Glomerular visceral epithelial cell (primary cell): ENCODE measurements at regions not wholly inside any gene's neighbourhood (a gene's known extent, or its start where the extent isn't known, plus 50 kb on each side); places are given as distances from the start of the nearest gene placed in this dataset.
"Not testable (repeated sequence)": the region's sequence is repeated elsewhere in the genome, so short reads cannot be mapped to it uniquely, and the experiment has no call there.

Experiments used
- DNase-seq: peaks from one replicate; pipeline ENCODE4 v3.0.0-alpha.2; 2016; ENCODE audit errors: extremely low spot score

DNA sequence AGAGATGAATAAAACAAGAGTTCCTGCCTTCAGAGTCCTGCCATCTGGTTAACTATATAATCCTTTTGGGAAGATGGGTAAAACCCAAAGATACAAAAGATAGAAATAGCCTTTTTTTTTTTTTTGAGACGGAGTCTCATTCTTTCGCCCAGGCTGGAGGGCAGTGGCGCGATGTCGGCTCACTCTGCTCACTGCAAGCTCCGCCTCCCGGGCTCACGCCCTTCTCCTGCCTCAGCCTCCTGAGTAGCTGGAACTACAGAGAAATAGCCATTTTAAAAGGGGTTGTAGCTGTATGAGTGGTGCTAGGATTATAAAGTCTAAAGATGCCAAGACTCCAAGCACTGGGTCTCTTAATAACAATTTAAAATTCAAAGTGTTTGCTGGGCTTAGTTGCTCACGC lies 97.2 kb downstream of the KDR start:
- DNase-seq = no peak

DNA sequence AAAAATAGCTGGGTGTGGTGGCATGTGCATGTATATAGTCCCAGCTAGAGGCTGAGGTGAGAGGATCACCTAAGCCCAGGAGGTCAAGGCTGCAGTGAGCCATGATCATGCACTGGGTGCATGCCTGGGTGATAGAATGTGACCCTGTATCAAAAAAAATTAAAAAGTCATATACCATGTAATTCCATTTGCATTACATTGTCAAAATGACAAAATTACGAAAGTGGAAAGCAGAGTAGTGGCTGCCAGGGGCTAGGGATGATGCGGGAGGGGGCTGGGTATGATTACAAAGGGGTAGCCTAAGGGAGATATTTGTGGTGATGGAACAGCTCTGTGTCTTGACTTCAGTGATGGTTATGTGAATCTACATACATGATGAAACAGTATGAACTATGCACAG lies 97.8 kb downstream of the KDR start:
- no peak for DNase-seq

GRCh38 chr4:55025456-55025855 lies 99.9 kb downstream of the KDR start:
- not testable (repeated sequence) for DNase-seq

- no peak for DNase-seq
Measured at GRCh38 chr4:55023030-55023429, 102.4 kb downstream of the KDR start.

DNA sequence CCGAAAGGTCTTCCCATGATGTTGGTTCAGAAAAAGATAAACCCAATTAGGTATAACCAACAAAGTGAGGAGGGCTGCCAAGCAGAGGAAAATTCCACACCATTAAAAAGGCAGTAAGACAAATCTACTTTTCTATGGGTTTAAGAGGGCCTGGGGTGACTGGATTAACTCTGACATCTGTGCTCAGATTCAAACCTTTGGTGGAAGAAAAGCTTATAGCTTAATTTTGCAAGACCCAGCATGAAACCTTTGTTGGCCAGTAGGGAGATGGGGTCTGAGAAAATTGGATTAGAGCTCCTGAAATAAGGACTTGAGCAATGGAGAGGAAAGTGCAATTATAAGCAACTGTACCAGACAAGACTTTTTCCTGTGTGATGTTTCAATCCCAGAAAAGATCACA lies 104.2 kb downstream of the KDR start:
- no peak for DNase-seq

GRCh38 chr4:55020131-55020530 lies 105.3 kb downstream of the KDR start:
- DNase-seq = no peak

GRCh38 chr4:55018978-55019377 lies 106.4 kb downstream of the KDR start:
- DNase-seq = no peak

DNA sequence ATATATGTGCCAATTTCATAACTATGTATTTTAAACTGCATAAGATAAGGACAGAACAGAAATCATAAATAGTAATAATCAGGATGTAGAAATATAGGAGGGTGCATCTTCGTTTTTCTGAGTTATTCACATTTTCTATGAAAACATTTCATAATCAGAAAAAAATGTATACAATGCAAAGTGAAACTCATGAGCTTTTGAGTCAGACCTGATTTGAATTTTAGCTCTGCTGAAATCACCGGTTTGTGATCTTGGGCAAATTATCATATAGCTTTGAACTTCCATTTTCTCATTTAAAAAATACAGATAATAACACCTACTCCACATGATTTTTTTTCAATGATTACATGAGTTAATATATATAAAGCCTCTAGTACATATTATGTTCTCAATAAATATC lies 106.9 kb downstream of the KDR start:
- DNase-seq = no peak

DNA sequence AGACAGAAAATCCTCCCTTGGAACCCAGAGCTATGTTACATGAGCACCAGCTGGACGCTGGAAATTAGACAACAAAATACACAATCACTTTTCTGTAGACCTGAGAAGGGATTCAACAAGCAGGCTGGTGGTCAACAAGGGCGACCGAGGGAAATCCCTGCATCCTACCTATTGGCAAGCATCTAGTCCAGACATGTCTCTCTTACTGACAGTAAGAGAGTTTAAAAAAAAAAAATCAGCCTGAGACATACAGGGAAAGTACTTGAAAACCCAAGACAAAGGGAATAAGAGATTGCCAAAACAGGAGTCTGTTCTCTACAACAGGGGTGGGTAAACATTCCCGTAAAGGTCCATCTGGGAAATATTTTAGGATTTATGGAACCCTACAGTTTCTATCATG lies 108.0 kb downstream of the KDR start:
- no peak for DNase-seq

GRCh38 chr4:55016131-55016530 lies 109.3 kb downstream of the KDR start:
- no peak for DNase-seq

DNA sequence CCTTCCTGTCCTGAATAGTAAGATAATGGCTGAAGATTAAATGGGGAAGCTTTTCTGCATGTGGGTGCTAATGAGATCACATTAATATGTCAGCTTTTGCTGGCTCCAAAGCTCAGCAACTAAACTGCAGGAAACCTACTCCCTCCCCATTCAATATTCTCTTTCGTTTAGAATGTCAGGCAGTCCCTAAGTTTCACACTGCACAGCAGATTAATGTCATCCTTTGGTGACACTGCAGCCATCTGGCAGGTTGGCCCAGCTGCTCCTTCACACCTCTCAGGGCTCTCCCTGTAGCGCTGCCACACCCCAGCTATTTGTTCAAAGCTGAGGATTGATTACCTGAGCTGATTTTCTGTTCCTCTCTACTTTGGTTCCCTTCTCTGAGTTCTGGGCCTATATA lies 110.5 kb downstream of the KDR start:
- no peak for DNase-seq

DNA sequence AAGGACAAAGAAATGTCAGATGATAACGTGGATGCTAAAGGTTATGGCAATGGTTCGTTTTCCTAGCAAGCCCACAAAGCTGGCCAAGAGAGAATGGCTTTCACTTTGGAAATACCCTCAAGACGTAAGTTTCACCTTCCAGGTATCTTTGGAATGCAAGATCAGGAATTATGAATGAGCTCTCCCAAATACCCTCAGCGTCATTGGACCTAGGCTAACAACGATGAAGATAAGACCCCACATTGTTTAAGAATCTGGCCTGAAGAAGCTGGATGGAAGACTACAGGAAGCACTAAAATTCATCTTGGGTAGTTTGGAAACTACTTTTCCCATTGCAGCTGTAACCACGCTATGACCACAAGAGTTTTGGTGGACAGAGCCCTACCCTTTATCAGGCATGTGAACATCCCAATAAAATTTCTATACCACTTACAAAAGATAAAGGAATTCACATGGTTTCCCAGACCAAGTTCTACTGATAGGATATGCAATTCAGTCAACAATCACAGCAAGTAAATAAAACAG lies 111.9 kb downstream of the KDR start:
- no peak for DNase-seq

GRCh38 chr4:55012363-55013230 lies 112.8 kb downstream of the KDR start:
- DNase-seq = no peak

- no peak for DNase-seq
Measured at GRCh38 chr4:55011761-55012160, 113.6 kb downstream of the KDR start.

DNA sequence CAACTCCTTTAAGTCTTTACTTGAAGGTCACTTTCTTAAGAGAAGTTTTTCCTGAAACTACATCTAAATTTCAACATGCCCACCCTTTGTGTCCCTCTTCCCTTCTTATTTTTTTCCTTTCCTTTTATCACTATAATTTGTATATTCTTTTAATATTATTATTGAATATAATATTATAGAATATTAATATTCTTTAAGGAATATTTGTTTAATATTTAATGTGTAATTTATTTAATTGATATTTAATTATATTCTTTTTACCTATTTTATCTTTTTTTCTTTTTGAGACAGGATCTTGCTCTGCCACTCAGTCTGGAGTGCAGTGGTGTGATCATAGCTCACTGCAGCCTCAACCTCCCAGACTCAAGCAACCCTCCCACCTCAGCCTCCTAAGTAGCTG lies 114.8 kb downstream of the KDR start:
- DNase-seq = no peak

DNA sequence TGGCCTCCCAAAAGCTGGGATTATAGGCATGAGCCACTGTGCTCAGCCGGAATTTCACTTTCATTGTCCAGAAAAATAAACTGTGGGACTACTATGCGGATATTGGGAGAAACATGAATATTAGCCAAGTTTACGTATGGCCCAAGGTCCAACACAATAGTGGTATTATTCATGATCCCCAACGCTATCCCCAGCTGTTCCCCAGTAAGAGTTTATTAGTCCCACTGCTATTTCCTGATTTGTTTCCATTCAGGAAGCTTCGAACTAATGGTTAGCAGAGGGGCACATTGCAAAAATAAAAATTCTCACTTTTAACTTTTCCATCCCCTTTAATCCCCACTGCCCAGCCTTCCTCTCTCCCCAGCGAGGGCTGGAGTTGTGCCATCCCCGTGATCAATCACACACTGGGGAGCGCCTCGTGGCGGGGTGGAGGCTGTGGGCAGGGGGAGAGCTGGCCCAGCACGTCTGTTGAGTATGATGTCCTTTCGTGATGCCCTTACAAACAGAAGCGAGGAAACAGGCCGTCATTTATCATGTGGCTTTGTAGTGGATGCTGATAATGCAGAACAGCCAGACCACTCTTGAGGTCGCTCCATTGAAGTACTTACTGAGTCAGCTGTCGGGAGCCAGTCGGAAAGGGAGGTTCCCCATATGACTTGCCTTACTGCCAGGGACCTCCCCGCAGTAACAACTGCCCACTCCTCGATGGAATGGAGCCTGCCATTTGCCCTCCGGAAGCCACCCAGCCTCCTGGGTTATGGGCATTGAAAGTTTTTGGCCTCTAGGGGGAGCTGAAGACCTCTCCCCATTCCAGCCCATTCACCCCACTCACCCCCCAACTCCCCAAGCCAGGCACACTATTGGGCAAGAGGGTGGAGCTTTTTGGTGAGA lies 117.0 kb downstream of the KDR start:
- DNase-seq = no peak

DNA sequence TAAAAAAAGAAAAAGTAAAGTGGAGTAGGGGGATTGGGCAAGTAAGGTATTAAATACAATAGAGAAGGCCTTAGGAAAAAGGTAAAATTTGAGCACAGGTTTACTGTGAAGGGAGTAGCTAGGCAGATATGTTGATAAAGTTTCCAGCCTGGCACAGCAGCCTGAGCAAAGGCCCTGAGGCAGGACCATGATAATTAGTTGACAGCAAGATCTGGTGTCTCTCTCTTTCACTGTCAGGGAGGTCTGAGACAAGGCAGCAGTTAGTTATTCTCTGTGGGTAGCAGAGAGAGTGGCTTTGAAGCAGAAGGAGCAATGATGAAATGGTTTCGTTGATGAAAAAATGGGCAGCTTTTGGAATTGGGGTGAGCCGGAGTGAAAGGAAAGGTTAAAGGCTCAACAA lies 119.5 kb downstream of the KDR start:
- DNase-seq = no peak

GRCh38 chr4:55004831-55005230 lies 120.6 kb downstream of the KDR start:
- DNase-seq = no peak

DNA sequence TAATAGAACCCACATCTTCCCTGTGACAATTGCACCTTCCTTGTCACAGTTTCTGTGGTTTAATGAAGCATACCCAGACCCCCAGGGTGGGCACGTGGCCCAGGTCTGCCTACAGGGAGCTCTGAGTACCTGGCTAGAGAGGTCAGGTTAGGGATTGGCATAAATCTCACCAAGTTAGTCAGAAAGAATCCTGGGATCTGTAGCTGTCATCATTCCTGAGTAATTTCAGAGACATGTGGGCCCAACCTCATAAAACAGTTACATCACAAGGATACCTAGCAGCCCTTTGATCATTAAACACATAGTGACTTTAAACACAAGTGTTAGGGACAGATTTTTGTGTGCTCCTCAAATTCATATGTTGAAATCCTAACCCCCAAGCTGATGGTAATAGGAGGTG lies 123.0 kb downstream of the KDR start:
- DNase-seq = no peak

GRCh38 chr4:55001538-55001937 lies 123.9 kb downstream of the KDR start:
- no peak for DNase-seq

- no peak for DNase-seq
Measured at GRCh38 chr4:54999003-54999402, 126.4 kb downstream of the KDR start.

DNA sequence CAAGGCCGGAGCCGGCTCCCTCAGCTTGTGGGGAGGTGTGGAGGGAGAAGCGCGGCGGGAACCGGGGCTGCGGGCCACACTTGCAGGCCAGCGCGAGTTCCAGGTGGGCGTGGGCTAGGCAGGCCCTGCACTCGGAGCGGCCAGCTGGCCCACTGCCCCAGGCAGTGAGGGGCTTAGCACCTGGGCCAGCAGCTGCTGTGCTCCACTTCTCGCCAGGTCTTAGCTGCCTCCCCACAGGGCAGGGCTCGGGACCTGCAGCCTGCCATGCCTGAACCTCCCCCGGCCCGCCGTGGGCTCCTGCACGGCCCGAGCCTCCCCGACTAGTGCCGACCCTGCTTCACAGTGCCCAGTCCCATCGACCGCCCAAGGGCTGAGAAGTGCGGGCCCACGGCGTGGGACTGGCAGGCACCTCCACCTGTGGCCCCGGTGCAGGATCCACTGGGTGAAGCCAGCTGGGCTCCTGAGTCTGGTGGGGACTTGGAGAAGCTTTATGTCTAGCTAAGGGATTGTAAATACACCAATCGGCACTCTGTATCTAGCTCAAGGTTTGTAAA lies 131.8 kb downstream of the KDR start:
- DNase-seq = not testable (repeated sequence)
